ENCODE measurements at regions not wholly inside any gene's neighbourhood (a gene's known extent, or its start where the extent isn't known, plus 50 kb on each side); places are given as distances from the start of the nearest gene placed in this dataset.

- intact Hi-C loops (cut with micrococcal nuclease): no loop called here
- DNase-seq: no peak
- Mint-ChIP-seq H3K9me3 (peaks cover 1% of the 10 kb centered on the region), H3K4me3 (no peak overlapping the region), H3K27ac (no peak overlapping the region), H3K36me3 (ENCODE audit: low read depth) (no peaks in the 10 kb centered on the region), H3K27me3 (no peaks in the 10 kb centered on the region), H3K4me1 (ENCODE audit: low read depth) (no peaks in the 10 kb centered on the region)
- ChIA-PET CTCF (no interaction called here), POLR2A (no interaction called here)
- no peak for TF ChIP-seq CTCF (IDR thresholded peaks at IDR 0.05)
- ATAC-seq: no peak
Measured at GRCh38 chr11:42620796-42621195, 691.0 kb upstream of the API5 start.

- CTCF ChIA-PET: no interaction called here
- no peak overlapping the region for H3K4me3 Mint-ChIP-seq
- no peak overlapping the region for H3K27ac Mint-ChIP-seq
- no peak for ATAC-seq
- H3K4me1 Mint-ChIP-seq (ENCODE audit: low read depth): no peaks in the 10 kb centered on the region
- POLR2A ChIA-PET: no interaction called here
- no peaks in the 10 kb centered on the region for H3K36me3 Mint-ChIP-seq (ENCODE audit: low read depth)
- no peak for TF ChIP-seq CTCF (IDR thresholded peaks at IDR 0.05)
- no peaks in the 10 kb centered on the region for H3K9me3 Mint-ChIP-seq
- H3K27me3 Mint-ChIP-seq: no peaks in the 10 kb centered on the region
- intact Hi-C loops (cut with micrococcal nuclease): no loop called here
- no peak for DNase-seq
Measured at GRCh38 chr11:42625757-42626665, 685.8 kb upstream of the API5 start.

GRCh38 chr11:42631220-42631843 is 680.5 kb upstream of the API5 start:
- ChIA-PET CTCF (interaction anchor here (1.1 kb wide), 1 partner anchor 23 kb away, joined by 5 read pairs; no protein-coding TSS in a partner anchor), POLR2A (no interaction called here)
- no peak for ATAC-seq
- no peak for TF ChIP-seq CTCF (IDR thresholded peaks at IDR 0.05)
- Mint-ChIP-seq H3K27me3 (no peaks in the 10 kb centered on the region), H3K9me3 (peaks cover 1% of the 10 kb centered on the region), H3K4me3 (no peak overlapping the region), H3K4me1 (ENCODE audit: low read depth) (no peaks in the 10 kb centered on the region), H3K36me3 (ENCODE audit: low read depth) (no peaks in the 10 kb centered on the region), H3K27ac (no peak overlapping the region)
- intact Hi-C loops (cut with micrococcal nuclease): no loop called here
- no peak for DNase-seq

GRCh38 chr11:42646959-42647358 is 664.8 kb upstream of the API5 start:
- no peak for ATAC-seq
- Mint-ChIP-seq H3K27ac (no peak overlapping the region), H3K4me3 (no peak overlapping the region), H3K36me3 (ENCODE audit: low read depth) (no peaks in the 10 kb centered on the region), H3K9me3 (peaks cover 5% of the 10 kb centered on the region), H3K27me3 (no peaks in the 10 kb centered on the region), H3K4me1 (ENCODE audit: low read depth) (no peaks in the 10 kb centered on the region)
- intact Hi-C loops (cut with micrococcal nuclease): no loop called here
- no peak for TF ChIP-seq CTCF (IDR thresholded peaks at IDR 0.05)
- ChIA-PET POLR2A (no interaction called here), CTCF (no interaction called here)
- DNase-seq: no peak

GRCh38 chr11:42647993-42648392 is 663.8 kb upstream of the API5 start:
- no peak for TF ChIP-seq CTCF (IDR thresholded peaks at IDR 0.05)
- H3K27ac Mint-ChIP-seq: no peak overlapping the region
- CTCF ChIA-PET: no interaction called here
- no peak for ATAC-seq
- intact Hi-C loops (cut with micrococcal nuclease): no loop called here
- DNase-seq: no peak
- no peaks in the 10 kb centered on the region for H3K27me3 Mint-ChIP-seq
- peaks cover 8% of the 10 kb centered on the region for H3K9me3 Mint-ChIP-seq
- POLR2A ChIA-PET: no interaction called here
- no peaks in the 10 kb centered on the region for H3K4me1 Mint-ChIP-seq (ENCODE audit: low read depth)
- H3K36me3 Mint-ChIP-seq (ENCODE audit: low read depth): no peaks in the 10 kb centered on the region
- H3K4me3 Mint-ChIP-seq: no peak overlapping the region

Data from activated CD8-positive, alpha-beta T cell treated with anti-CD3 and anti-CD28 coated beads for 36 hours (primary cell).